HG03025 (cell line): ENCODE measurements at regions not wholly inside any gene's neighbourhood (a gene's known extent, or its start where the extent isn't known, plus 50 kb on each side); places are given as distances from the start of the nearest gene placed in this dataset.
A peak's percentile ranks its signal among the peaks of the same experiment; 100 is the strongest.

Experiments used
- ATAC-seq: cut with Tn5 transposase; IDR thresholded peaks from one replicate; pipeline ENCODE4 v1.9.1; 2021; ENCODE audit warnings: mild to moderate bottlenecking, moderate library complexity; ENCODE audit not compliant: unreplicated experiment, low FRiP score

- ATAC-seq, result peak; percentile 89
Measured at GRCh38 chr13:33728271-33729037, 89.5 kb upstream of the RFC3 start.

GRCh38 chr13:33730147-33730546, 87.8 kb upstream of the RFC3 start:
- no peak for ATAC-seq

- no peak for ATAC-seq
Measured at GRCh38 chr13:33730619-33731018, 87.3 kb upstream of the RFC3 start.

GRCh38 chr13:33735276-33735675, 82.7 kb upstream of the RFC3 start:
- ATAC-seq, result no peak

GRCh38 chr13:33739254-33739653, 78.7 kb upstream of the RFC3 start:
- no peak for ATAC-seq

GRCh38 chr13:33740134-33740538, 77.8 kb upstream of the RFC3 start:
- ATAC-seq, result no peak

- ATAC-seq, result no peak
Measured at GRCh38 chr13:33742321-33742720, 75.6 kb upstream of the RFC3 start.

GRCh38 chr13:33743438-33744368, 74.2 kb upstream of the RFC3 start:
- ATAC-seq, result peak; percentile 76

- no peak for ATAC-seq
Measured at GRCh38 chr13:33744589-33745369, 73.2 kb upstream of the RFC3 start.

GRCh38 chr13:33745370-33746324, 72.3 kb upstream of the RFC3 start:
- ATAC-seq, result peak; percentile 61

- ATAC-seq, result no peak
Measured at GRCh38 chr13:33746867-33747266, 71.1 kb upstream of the RFC3 start.

- ATAC-seq, result no peak
Measured at GRCh38 chr13:33751151-33751550, 66.8 kb upstream of the RFC3 start.

- no peak for ATAC-seq
Measured at GRCh38 chr13:33752094-33752493, 65.9 kb upstream of the RFC3 start.

GRCh38 chr13:33752597-33752996, 65.4 kb upstream of the RFC3 start:
- ATAC-seq, result no peak

GRCh38 chr13:33756929-33757328, 61.0 kb upstream of the RFC3 start:
- ATAC-seq, result no peak

- ATAC-seq, result peak; percentile 39
Measured at GRCh38 chr13:33757713-33758112, 60.2 kb upstream of the RFC3 start.

- peak; percentile 65 for ATAC-seq
Measured at GRCh38 chr13:33758113-33758512, 59.8 kb upstream of the RFC3 start.

GRCh38 chr13:33761740-33762139, 56.2 kb upstream of the RFC3 start:
- ATAC-seq, result no peak

- ATAC-seq, result no peak
Measured at GRCh38 chr13:33763021-33763420, 54.9 kb upstream of the RFC3 start.

- ATAC-seq, result no peak
Measured at GRCh38 chr13:33764716-33765115, 53.2 kb upstream of the RFC3 start.
